ENCODE measurements at regions not wholly inside any gene's neighbourhood (a gene's known extent, or its start where the extent isn't known, plus 50 kb on each side); places are given as distances from the start of the nearest gene placed in this dataset.
"Not testable (repeated sequence)": the region's sequence is repeated elsewhere in the genome, so short reads cannot be mapped to it uniquely, and the experiment has no call there.

- not testable (repeated sequence) for DNase-seq
Measured at GRCh38 chr5:67919532-67919931, 296.0 kb upstream of the PIK3R1 start.

GRCh38 chr5:67917561-67917960, 298.0 kb upstream of the PIK3R1 start:
- no peak for DNase-seq

GRCh38 chr5:67910546-67910945, 305.0 kb upstream of the PIK3R1 start:
- DNase-seq = no peak

GRCh38 chr5:67908126-67908765, 307.3 kb upstream of the PIK3R1 start:
- DNase-seq = no peak

- no peak for DNase-seq
Measured at GRCh38 chr5:67904366-67904765, 311.2 kb upstream of the PIK3R1 start.

- no peak for DNase-seq
Measured at GRCh38 chr5:67903656-67904055, 311.9 kb upstream of the PIK3R1 start.

GRCh38 chr5:67903121-67903520, 312.4 kb upstream of the PIK3R1 start:
- no peak for DNase-seq

GRCh38 chr5:67902497-67902830, 313.1 kb upstream of the PIK3R1 start:
- no peak for DNase-seq

GRCh38 chr5:67901814-67902496, 313.6 kb upstream of the PIK3R1 start:
- DNase-seq = no peak

- no peak for DNase-seq
Measured at GRCh38 chr5:67900514-67900913, 315.0 kb upstream of the PIK3R1 start.

GRCh38 chr5:67897980-67898379, 317.6 kb upstream of the PIK3R1 start:
- no peak for DNase-seq

- DNase-seq = no peak
Measured at GRCh38 chr5:67897431-67897830, 318.1 kb upstream of the PIK3R1 start.

GRCh38 chr5:67896930-67897313, 318.6 kb upstream of the PIK3R1 start:
- DNase-seq = no peak

GRCh38 chr5:67896311-67896929, 319.1 kb upstream of the PIK3R1 start:
- DNase-seq = no peak

- not testable (repeated sequence) for DNase-seq
Measured at GRCh38 chr5:67889870-67890269, 325.7 kb upstream of the PIK3R1 start.

GRCh38 chr5:67887748-67888161, 327.8 kb upstream of the PIK3R1 start:
- no peak for DNase-seq

GRCh38 chr5:67886761-67887160, 328.8 kb upstream of the PIK3R1 start:
- DNase-seq = no peak

GRCh38 chr5:67880876-67881275, 334.7 kb upstream of the PIK3R1 start:
- DNase-seq = no peak

GRCh38 chr5:67880511-67880805, 335.1 kb upstream of the PIK3R1 start:
- no peak for DNase-seq

GRCh38 chr5:67879620-67880510, 335.7 kb upstream of the PIK3R1 start:
- no peak for DNase-seq

- DNase-seq = no peak
Measured at GRCh38 chr5:67878933-67879332, 336.6 kb upstream of the PIK3R1 start.

GRCh38 chr5:67876371-67876770, 339.2 kb upstream of the PIK3R1 start:
- DNase-seq = no peak

- no peak for DNase-seq
Measured at GRCh38 chr5:67875601-67876000, 340.0 kb upstream of the PIK3R1 start.

- DNase-seq = no peak
Measured at GRCh38 chr5:67873935-67874334, 341.6 kb upstream of the PIK3R1 start.
